Islet precursor cell (in vitro differentiated cells): ENCODE measurements at regions not wholly inside any gene's neighbourhood (a gene's known extent, or its start where the extent isn't known, plus 50 kb on each side); places are given as distances from the start of the nearest gene placed in this dataset.

ENCODE experiments used
- DNase-seq: peaks from one replicate; pipeline ENCODE4 v3.0.0-alpha.2; 2018

DNA sequence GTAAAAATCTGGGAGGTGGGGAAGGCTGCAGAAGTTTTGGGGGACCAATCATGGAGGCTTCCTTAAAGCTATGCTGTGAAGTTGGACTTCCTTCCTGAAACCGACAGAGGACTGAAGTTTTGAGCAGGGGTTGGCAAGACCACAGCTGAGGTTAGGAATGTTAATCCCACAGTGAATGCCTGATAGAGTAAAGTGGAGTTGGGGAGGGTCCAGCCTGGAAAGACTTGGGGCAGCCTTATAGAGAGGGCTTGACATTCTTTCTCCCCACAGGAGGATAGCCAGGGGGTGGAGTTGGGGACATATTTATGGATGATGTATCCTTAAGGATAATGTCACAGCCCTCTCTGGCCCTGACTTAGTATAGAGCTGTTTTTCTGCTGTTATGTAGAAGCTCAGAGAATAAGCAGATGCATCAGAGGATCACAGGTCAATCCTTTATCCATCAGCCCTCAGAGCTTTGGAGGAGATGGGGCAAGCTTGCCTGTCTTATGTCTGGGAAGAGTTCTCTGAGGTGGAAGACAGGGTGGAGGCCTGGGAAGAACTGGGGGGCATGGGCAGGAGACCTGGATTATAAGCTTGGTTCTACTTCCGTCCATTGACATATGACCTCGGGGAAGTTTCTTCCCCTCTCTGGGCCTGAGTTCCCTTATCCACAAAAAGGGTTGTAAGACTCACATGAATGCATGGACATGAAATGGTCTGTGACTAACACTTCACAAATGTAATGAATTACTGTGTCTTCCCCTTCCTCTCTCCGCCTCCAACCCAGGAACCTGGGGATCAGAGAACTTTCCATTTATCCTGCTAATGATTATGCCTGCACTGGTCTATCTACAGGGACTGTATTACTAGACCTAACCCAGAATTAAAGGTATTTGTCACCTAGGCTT, 317.8 kb downstream of the MIAT start:
- no peak for DNase-seq

DNA sequence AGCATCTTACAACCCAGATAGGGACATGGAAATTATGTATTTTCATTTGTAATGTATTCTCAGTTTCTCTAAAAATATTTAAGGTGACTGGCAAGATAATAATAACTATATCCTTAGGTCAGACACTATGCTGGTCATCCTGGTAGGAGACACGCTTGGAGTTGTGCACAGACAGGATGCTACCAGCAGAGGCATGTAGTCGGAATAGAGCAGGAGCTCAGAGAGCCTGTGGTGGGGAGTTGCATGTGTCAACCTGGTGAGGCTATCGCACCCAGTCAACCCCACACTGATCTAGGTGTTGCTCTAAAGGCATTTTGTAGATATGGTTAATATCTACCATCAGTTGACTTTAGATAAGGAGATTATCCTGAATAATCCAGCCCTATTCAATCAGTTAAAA, 318.5 kb downstream of the MIAT start:
- no peak for DNase-seq

DNA sequence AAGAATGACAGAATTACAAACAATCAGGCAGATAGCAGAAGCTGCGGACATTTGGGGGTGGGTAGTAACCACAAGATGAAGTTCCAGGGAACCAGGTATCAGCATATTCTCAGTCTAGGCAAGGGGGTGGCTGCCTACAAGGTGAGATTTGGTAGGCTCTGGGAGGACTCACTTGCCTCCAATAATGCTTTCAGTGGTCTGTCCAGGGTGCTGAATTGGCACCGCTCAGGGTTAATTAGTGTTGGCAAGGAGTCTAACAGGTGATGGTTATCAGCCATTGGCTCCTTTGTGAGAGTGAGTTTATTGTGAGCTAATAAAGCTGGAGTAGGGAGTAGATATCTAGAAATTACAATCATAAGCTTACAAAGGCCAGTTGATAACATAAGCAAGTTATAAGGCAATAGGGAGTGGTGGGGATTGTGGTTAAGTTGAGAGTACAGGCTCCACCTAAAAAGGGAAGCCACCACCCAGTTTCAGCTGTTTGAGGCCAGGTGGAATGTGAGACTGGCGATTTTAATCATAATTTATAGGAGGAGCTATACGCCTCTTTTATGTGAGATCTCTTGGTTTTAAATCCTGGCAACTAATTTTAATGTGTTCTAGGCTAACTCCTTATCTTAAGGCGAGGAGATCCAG, 320.5 kb downstream of the MIAT start:
- no peak for DNase-seq

DNA sequence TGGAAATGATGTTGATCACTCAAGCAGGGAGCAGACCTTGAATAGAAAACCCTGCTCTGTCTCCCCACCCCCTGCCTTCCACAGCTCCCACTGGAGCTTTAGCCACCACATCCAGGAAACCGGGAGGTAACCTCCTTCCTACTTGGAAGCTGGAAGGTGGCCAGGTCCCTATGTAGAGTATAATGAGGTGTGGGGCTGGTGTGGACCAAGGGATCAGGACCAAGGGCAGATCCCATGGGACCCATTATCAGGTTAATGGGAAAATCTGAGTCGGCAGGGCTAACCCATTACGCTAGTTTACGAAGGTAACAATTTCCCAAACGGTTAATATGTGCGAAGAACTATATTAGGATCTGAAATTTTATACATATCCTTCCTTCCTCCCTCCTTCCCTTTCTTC, 321.9 kb downstream of the MIAT start:
- no peak for DNase-seq

DNA sequence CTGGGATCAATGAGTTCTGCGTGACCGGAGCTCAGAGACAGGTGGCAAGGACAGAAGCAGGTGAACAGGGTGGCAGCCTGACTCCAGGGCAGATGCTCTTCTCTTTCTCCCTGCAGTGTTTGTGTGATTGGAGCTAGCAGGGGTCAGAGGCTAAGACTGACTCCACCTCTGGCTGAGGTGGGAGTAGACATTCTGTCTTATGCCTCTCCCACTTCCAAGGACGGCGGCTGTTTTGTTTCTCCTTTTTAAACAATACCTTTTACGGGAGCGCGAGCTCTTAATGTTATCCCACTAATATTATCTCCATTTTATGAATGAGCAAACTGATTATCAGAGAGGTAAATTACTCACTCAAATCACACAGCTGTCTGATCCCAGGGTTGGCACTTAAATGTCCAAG, 323.7 kb downstream of the MIAT start:
- DNase-seq = no peak

DNA sequence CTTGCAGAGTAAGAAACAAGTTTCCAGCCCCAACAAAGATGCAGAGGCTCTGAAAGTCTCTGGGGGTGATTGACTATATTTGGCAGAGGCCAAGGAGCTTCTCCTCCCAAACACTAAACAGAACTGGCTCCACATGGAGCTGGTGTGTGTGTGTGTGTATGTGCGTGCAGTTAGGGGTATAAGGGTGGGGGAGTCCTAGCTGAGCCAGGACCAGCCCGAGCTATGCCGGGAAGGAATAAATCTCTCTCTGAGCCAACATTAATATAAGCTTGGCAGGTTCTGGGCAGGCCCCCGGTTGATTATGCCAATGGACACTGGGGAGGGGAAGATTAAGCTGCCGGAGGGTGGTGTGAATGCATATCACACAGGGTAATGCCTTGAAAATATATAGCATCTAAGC, 324.2 kb downstream of the MIAT start:
- no peak for DNase-seq

DNA sequence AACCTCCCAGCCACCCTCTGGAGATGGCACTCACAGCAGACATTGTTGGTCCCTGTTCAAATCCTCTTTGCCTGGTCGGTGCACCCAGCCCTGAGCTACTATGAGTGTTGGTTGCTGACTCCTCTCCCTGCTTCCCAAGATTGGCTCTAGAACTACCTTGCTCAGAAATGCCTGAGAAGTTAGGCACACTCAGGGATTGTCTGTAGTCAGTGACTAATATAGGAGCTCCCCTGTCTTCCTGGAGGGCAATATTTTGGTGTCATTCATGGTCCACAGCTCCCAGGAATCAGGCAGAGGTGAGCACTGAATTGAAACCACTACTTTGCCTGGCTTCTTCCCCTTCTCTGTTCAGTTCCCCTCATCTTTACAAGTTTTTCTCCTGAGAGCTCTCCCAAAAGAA, 325.9 kb downstream of the MIAT start:
- DNase-seq = no peak

DNA sequence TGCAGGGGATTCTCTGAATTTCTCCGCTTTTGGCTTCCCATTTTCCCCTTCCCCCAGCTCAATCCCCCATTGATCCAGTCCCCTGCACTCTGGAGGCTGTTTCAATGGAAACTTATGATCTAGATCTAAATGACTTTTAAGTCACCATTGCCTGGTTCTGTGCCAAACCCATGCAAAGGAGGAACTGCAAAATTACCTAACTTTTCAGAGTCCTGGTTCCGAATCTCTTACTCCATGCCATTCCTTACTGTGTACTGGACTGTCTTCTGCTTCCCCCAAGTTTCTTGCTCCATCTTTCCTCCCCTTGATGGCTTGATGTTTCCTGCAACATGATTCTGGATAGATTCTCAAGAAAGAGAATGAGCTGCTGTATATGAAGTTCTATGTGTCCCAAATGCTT, 327.8 kb downstream of the MIAT start:
- no peak for DNase-seq

DNA sequence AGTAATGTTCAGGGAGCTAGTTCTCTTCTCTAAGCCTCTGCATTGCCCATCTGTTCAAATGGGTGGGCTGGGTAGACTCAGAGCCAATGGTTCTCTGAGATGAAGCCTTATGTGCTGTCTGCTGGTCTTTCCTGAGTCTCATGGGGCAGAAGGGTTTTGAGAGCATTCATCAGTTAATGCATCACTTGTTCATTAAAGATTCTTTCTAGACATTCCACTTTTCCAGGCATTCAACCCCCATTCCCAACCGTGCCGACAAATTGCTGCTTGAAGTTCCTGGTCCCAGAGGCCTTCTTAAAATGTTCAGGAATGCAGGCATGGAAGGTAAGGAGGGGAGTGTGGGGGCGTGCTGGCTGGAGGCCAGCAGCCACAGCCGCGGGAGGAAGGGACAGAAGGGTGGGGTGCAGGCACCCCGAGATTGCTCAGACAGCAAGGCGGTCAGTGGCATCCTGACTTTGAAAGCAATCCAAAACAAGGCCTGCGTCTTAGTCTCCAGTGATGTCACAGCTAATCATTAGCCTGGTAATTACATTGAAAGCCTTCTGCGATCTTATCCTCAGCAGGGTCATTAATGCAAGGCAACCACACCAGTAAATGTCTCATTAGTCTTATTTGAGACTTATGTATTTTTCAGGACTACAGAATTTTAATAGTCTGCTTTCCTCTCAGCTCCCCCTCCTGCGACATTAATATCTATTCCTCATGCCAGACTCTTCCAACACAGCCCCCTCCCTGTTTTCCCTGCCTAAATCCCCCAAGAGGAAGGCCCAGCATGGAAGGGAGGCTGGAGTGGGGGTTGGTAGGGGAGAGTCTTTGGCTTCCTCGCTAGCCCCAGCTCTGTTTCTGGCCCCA, 328.8 kb downstream of the MIAT start:
- DNase-seq = no peak

DNA sequence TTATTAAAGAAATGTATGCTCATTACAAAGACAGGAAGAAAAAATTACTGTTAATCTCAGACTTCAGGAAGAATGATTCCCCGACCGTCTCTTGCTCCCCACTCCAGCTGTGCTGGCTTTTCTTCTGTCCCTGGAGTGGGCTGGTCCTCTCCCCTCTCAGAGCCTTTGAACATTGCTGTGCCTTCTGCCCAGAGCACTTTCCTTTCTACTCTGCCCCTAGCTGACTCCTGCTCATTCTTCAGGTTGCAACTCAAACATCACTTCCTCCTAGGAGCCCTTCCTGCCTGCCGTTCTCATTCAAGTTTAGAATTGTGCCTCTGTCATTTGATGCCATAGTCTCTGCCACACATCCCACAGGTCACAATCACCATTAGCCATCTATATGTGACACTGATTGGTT, 329.5 kb downstream of the MIAT start:
- no peak for DNase-seq

DNA sequence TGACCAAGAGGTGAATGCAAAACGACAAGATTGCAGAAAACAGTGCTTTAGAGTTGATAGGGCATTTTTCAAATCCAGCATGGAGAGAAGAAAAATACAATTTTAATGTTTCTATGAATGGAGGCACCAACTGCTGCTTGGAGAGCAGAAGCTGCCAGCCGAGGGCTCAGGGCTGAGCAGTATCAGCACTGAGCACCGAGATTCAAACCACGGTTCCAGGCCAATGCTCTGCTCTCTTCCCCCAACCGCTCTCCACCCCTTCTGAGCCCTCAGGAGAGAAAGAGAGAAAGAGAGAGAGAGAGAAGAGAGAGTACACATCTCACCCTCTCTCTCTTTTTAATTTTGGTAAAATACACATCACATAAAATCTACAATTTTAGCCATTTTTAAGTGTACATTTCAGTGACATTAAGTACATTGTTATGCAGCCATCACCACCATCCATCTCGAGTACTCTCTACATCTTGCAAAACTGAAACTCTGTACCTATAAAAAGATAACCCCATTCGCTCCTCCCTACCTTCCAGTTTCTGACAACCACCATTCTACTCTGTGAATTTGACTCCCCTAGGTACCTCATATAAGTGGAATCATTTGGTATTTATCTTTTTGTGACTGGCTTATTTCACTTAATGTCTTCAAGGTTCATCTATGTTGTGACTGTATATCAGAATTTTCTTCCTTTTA, 333.3 kb downstream of the MIAT start:
- no peak for DNase-seq

DNA sequence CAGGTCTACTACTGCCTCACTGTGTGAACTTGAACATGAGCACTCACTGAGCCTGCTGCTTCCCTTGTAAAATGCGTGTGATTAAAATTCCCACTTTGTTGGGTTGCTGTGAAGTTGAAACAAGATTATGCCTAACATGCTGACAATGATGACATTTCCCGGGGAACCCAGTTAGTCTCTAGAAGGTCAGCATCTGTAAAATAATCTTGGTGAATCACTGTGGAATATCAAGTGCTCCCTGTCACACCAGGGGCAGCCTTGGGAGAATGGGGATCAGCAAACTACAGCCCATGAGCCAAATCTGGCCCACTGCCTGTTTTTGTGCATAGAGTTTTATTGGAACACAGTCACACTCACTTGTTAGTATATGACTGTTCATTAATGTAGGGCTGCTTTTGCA, 335.2 kb downstream of the MIAT start:
- no peak for DNase-seq

DNA sequence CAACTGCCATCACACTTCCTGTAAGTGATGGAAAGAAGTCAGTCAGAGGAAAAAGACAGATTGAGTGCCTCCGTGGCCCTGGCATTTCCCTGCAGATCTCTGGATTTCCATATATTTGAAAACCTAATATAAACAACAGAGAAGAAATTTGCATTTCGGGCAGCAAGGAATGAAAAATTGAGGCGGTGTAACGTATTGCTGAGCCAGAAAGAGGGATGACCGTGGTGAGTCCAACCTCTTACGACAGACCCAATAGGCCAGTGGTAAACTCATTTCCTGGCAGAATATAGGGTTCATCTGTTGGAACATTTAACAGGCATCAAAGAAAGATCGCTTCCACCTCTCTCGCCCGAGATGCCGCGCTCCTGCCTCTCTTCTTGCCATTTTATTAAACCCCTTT, 336.5 kb downstream of the MIAT start:
- DNase-seq = no peak

DNA sequence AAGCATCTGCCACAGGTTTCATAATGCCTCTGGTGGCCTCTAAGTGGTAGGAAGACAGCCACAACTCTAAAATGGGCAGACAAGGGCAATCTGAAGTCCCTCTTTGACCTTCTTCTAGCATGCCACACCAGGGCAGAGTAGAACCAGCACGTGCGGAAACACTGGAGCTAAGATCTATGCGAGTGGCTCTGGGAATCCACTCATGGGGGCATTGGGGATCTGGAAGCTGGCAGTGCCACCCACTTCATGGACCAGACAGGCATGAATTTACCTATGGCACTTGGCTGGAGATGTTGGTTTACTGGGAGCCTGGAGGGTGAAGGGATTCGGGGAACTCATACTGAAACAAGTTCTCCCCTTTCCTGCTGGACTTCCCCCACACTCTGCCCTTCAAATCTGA, 337.4 kb downstream of the MIAT start:
- no peak for DNase-seq

DNA sequence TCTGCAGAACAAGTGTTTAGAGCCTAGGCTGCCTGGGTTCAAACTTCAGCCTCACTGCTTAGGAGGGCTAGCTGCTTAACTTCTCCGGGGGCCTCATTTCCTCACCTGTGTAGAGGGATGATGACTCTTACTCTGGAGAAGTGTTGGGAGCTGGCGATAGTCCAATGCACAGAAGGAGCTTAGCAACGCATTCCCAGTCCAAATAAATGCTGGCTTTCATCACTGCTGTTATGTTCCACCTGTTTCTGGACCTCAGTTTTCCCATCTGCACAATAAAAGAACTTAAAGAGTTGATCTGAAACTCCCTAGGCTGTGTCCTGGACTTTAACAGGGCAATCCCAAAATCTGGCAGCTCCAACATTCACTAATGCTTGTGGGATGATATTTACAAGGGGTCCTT, 337.8 kb downstream of the MIAT start:
- no peak for DNase-seq

DNA sequence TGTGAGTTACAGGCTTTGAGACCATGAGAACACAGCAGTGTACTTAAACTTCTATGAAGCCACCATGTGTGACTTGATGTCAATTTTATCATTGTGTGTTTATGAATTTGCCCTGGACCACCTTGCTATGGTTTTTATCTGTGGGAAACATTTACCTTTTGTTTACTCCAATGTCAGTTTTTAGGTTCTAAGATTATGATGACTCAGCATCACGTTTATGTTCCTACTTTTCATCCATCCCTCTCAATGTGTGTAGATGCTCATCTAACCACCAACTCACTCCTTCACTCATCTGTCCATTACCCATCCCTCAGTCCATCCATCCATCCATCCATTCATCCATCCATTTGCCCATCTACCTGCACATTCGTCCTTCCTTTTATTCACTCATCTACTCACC, 338.8 kb downstream of the MIAT start:
- DNase-seq = no peak

DNA sequence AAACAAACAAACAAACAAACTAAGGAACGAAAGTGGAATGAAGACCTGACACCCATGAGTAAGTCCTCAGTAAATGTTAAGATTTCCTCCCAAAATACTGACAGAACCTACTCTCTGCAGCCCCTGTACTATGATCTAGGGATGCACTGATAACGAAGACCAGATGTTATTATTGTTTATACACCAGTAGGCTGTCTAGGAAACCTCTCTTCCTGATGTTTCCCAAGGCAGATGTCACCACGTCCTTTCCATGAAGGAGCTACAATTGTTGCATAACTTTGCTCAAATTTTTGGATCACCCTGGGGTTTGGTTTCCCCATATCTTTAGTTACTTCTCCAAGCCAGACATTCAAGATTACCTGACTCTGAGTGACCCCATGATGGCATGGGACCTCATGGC, 340.7 kb downstream of the MIAT start:
- DNase-seq = no peak

DNA sequence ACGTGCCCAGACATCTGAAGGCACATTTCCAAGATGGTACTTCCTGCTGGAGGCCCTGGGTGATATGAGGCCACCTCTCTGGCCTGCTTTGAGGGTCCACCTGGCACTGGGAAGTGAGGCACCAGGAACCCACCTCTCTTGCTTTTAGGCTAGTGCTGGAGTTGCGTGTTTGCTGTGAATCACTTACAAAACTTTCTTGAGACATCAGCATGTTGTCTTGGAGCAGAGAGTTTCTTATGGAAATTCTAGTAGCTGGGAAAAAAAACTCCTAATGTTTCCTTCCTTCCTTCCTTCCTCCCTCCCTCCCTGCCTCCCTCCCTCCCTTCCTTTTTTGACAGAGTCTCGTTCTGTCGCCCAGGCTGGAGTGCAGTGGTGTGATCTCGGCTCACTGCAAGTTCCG, 341.3 kb downstream of the MIAT start:
- DNase-seq = no peak

DNA sequence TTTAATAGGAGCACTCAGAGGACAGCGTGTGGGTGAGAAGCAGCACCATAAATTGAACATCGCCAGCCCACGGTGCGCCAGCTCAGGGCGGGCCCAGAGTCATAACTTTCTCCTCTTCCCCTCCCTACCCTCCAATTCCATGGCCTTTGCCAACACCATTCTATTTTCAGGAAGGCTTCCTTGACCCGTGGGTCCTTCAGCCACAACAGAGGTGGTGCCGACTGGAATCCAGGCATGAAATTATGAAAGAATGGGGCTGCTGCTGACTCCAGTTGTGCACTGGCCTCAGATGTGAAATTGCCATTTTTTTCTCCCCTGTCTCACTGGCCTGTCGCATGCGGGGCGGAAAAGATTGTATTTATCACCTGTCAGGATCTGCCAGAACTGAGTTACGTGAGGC, 345.9 kb downstream of the MIAT start:
- DNase-seq = no peak

DNA sequence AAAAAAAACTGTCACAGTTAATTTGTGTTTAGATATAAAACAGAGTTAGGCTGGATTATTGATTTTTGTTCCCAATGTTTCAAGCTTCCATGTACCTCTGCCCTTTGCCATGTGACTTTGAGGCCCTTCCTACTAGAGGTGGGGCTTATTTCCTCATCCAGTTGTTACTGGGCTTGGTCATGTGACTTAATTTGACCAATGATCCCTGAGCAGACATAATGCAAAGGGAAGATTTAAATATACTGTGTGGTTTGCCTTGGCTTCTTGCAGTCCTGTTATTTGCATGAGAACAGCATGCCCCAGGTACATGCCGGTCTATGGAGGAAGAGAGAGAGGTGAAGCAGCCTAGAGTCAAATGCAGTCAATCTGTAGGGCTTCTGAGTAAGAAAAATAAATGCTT, 347.0 kb downstream of the MIAT start:
- DNase-seq = no peak

DNA sequence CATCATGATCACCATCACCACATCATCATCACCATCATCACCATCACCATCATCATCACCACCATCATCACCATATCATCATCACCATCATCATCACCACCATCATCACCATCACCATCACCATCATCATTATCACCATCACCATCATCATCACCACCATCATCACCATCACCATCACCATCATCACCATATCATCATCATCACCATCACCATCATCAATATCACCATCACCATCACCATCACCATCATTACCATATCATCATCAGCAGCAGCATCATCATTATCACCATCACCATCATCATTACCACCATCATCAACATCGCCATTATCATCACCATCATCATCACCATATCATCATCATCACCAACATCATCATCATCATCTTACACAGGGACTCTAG, 351.1 kb downstream of the MIAT start:
- DNase-seq = no peak

DNA sequence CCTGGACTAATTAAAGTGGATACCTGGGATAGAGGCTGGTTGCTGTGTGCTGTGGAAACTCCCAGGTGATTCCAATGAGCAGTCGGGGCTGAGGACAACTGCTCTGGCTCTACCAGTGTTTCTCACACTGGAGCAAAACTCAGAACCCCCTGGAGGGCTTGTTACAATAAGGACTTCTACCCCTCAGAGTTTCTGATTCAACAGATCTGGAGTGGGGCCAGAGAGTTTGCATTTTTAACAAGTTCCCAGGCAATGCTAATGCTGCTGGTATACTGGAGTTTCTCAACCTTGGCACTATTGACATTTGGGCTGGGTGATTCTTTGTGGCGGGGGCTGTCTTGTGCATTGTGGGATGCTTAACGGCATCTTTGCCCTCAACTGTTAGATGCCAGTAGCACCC, 353.7 kb downstream of the MIAT start:
- DNase-seq = no peak

DNA sequence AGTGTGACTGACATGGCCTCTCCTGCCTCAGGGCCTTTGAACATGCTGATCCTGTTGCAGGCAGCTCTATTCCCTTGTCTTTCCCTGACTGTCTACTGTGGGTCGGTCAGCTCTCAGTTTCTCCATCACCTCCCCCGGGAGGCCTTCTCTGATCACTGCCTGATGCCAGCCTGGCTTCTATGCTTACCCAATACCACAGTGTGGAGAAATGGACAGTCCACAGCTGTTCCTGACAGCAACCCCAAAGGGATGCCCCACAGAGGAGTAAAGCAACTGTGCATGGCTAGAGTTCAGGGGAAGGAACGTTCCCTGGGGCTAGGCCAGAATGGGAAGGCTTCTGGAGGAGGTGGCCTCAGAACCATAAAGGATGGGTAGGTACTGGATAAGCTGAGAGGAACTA, 354.3 kb downstream of the MIAT start:
- no peak for DNase-seq
